ENCODE measurements at regions not wholly inside any gene's neighbourhood (a gene's known extent, or its start where the extent isn't known, plus 50 kb on each side); places are given as distances from the start of the nearest gene placed in this dataset.

DNA sequence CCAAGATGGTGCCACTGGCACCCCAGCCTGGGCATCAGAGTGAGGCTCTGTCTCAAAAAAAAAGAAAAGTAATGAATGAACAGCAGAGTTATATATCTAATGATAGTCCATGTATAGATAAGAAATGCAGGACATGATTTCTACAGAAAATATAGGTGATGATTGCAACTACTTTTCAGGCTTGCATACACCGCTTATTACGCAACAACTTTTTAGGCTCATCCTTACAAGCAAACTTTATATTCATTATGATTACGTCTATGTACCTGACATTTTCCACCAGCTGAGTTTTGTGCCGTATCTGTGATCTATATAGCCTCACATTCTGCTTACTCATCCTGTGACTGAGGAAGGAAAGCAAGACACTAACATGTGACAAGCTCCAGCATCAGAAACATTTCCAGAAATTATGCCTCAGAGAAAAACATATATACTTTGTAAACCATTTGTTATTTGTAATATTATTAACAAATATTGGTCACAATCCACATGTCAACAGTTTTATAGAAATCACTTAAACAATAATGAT is 906.3 kb downstream of the ZPLD1 start:
- DNase-seq (ENCODE audit: low read depth, low spot score): no peak

DNA sequence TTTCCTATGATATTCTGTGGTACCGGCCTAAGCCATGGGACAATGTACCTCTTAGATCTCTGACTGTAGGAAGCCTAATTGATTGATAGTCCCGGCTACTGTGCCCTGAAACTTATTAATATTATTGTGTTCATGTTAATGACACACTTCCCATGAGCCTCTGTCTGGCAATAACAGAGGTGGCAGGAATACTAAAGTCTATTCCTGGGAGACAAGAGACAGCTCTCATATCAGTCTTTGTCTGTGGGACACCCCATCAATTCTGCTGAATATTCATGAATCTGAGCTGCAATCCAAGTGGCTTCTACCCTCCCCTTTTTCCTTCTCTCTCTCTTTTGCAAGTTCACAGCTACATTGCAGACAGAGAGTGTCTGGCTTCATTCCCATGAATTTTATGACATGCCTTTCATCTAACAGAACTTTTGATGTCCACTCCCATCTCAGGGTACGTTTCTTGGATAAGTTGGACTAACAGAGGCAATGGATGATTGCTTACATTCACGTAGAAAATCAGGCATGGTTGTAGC is 907.5 kb downstream of the ZPLD1 start:
- no peak for DNase-seq (ENCODE audit: low read depth, low spot score)

DNA sequence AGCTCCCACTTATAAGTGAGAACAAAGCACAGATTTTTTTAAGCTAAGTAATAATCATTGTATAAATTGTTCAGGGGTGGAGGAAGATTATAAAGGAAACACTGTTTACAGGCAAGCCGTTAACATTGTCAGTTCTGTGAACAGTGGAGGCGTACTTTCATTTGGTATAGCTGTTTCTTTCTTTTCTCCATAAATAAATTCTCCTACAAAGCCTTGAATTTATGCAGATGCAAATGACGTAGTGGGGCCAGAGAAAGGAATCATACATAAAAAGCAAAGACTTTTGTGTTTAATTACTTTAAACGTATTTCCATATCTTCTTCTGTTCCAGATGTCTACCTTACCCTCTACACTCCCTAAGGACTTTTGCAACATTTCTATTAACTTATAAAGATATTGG is 914.9 kb downstream of the ZPLD1 start:
- no peak for DNase-seq (ENCODE audit: low read depth, low spot score)

DNA sequence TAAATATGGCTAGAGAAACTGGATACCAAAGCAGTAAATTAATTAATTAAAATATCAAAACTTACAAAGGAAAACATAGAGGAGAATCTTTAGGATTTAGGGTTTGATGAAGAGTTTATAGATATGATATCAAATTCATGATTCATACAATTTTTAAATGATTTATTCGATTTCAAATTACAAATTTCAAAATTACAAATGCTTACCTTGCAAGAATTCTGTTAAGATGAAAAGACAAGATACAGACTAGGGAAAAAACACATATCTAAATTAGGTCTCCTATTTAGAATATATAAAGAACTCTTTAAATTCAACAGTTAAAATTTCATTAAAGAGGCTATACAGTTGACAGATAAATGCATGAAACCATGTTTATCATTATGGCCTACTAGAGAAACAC is 930.7 kb downstream of the ZPLD1 start:
- DNase-seq (ENCODE audit: low read depth, low spot score): no peak

DNA sequence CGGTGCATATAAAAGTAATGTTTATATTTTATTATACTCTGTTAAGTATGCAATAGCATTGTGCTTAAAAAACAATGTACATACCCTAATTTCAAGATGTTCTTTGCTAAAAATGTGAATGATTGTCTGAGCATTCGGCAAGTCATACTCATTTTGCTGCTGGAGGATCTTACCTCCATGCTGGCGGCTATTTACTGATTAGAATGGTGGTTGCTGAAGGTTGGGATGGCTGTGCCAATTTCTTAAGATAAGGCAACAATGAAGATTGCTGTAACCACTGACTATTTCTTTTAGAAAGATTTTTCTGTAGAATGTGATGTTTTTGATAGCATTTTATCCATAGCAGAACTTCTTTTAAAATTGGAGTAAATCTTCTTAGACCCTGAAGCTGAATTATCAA is 932.7 kb downstream of the ZPLD1 start:
- DNase-seq (ENCODE audit: low read depth, low spot score): no peak

DNA sequence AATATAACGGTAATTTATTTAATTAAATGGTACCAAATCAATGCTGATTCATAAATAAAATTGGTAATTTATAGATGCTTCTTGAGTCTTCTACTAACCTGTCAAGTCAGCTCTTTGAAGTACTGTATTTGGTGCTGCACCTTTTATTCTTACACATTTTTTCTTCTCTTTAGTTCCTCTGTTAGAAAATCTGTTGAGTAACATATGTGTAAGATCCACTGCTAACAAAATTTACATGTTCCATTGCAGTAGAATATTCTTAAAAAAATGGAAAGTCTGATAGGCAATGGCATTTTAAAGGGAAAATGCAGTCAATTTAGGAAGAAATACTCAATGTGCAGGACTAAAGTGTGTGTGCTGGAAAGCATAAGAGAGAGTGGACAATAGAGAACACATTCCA is 936.6 kb downstream of the ZPLD1 start:
- no peak for DNase-seq (ENCODE audit: low read depth, low spot score)

DNA sequence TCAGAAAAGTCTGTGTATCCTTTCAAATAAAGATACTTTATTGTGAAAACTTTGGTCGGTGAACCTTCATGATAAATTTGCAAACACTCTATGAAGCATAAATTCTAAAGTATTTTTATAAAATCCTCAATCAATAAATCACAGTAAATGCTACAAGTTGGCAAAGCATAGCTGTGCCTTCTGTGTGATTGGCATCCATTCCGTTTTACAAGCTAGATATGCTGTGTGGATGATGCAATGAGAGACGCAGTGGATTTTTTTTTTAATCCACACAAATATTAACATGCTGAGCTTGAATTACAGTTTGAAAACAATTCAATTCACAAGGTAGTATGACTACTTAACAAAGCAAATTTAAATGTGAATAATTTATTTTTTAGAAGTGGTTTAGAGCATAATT is 937.2 kb downstream of the ZPLD1 start:
- DNase-seq (ENCODE audit: low read depth, low spot score): no peak

DNA sequence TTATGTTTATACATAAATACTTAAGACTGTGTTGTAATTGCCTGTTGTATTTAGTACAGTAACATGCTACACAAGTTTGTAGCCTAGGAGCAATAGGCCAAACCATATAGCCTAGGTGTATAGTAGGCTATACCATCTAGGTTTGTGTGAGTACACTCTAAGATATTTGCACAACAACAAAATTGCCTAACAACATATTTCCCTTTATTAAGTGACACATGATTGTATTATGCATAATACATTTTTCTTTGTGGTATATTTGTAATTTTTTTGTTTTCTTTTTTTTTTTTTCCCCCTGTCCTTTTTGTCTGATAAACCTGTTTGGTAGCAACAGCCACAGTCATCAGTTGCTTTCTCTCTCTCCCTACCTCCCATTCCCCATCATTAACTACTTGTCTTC is 945.6 kb downstream of the ZPLD1 start:
- DNase-seq (ENCODE audit: low read depth, low spot score): no peak

DNA sequence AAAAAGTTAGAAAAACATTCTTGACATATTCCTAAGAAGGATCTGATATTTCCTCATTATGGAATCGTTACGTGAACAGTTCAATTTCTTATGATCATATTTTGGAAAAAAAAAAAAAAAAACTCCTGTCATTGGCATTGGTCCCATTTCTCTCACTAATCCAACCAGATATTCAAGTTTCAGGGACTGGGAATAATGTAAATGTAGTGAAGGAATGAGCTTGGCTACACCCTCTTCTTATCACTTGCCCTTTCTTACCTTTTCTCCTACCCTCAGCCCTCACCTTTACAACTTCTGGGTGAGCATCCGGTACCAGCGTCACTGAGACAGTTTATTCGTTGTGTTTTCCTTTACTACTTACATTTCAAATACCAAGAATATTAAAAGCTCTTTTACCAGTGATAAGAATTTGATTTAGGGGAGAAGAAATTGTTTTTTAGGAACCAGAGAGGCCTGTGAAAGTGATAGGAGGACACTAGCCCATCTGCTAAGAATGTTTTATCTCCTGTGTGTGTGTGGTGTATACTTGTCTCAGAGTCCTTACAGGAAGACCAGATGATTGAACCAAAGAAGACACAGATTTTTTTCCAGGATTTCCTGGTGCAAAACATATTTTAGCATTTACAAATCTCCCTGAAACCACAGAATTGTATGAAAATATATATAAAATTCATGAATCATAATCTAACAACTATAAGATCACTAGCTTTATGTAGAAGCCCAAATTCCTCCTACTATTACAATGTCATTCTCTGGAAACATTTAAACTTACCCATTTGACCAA is 946.7 kb downstream of the ZPLD1 start:
- no peak for DNase-seq (ENCODE audit: low read depth, low spot score)

DNA sequence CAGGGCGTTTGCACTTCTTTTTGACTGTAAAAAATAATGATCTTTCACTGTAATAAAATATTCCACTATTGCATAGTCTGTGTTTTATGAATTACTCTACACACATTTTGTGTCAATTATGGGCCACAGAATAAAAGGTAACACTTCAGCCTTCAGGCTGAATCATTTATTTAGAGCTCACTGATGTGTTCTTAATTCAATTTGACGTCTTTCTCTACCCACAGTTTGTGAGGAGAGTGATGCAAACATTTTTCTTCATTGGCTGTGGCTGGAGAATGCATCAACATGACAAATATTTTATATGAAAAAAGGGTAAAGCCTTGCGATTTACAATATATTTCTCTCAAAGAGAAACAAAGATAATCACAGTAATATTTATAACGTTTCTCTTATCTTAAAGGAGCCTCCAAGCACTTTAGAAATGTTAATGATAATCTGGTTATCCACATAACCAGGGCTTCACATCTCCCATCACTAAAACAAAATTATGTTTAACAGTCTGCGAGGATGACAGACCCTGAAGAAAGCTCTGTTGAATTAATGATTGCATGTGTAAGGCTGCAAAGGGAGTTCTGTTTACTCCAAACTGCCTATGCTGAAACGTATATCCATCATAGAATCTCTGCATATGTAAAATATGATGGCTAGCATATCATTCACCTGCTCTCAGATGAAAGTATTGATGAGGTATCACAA is 951.3 kb downstream of the ZPLD1 start:
- no peak for DNase-seq (ENCODE audit: low read depth, low spot score)

DNA sequence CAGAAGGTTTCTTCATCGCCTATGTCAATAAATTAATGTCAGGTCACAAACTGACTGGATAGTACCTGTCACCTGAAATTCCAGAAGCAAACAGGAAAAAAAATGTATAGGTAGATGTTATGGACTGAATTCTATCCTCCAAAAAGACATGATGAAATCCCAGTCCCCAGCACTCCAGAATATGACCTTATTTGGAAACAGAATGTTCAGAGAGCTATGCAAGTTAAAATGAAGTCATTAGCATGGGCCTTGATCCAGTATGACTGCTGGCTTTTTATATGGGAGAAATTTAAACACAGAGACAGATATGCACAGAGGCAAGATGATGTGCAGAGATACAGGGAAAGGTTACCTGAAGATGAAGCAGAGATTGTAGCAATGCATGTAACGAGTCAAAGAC is 953.4 kb downstream of the ZPLD1 start:
- DNase-seq (ENCODE audit: low read depth, low spot score): no peak

DNA sequence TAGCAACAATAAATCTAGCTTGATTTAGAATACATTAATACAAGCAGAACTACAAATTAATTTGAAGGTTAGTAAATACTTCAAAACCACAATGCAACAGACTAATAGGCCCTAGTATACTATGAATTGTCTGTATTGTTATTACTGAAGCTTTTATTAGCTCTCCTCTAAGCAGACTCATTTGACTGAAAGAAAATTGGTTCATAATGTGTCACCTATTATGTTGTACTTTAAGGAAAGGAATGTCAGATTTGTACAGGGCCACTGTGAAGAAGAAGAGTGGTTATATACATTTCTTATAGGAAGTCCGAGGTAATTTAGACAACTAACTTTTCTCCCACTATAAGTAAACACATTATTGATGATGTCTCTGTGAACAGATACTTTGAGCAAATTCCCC is 954.5 kb downstream of the ZPLD1 start:
- DNase-seq (ENCODE audit: low read depth, low spot score): no peak

DNA sequence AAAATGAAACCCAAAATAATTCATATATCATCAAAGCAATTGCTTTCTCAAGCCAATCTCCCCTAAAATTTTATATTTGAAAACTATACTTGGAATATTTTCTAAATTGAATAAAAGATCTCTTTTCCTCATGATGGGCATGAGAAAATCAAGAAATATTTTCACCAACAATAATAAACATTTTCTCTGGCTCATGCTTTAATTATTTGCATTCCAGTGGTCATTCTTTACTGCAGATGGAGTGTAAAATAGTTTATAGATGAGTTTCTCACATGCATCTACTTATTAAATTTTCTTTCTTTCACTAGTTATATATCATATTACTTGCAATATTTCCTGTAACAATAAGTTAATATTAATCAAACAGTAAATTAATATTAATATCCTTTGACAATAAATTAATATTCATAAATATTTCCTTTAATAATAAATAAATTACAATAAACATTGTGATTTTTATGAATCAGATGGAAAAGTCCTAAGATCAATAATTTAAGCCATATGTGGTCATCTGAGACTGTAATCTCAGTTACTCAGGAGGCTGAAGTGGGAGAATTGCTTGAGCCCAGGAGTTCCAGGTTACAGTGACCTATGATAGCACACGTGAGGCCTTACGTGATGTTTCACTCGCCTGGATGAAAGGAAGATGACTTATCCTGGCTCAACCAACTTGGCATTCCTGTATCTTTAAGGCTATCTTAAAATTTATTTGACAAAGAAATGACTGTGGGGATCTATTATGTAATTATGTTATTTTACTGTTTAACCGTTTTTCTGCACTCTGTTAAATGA is 958.8 kb downstream of the ZPLD1 start:
- DNase-seq (ENCODE audit: low read depth, low spot score): no peak

DNA sequence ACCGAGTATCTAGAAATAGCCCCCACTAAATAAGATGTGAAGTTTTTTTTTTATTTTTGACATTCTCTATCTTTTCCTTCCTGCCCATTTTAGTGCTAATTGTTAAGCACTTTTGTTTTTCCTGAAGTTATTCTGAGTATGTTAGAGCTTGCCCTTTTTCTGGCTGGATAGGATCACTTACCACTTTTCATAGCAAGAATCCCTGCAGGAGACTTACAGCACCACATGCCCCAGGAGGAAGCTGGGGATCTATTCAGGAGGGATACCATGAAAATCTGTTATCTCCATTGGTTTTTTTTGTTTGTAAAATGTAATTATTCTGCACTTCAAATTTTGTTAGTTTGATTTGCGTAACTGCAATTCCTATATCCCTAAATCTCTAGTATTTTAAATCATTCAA is 968.4 kb downstream of the ZPLD1 start:
- DNase-seq (ENCODE audit: low read depth, low spot score): no peak

DNA sequence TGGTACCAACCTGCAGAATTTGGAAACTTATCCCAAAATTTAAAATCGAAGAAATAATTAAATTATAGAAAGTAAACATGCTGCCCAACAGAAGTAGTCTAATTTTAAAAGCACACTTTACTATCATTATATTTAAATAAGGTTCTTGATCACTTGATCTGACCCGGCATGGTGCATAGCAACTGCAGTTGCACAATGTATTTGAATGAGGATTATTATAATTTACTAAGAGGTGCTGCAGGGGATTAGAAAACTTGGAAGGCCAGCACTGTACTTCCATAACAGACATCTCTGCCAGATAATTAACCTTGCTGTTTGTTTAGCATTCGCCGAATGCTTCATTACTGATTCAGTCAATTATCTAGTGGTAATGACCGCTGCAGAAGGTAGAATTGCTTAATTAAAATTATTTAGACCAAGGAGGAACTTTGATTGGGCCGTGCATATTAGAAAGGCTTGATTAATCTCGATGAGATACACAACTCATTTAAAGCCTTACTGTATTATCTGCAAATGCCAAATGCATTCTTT is 971.6 kb downstream of the ZPLD1 start:
- DNase-seq (ENCODE audit: low read depth, low spot score): no peak

DNA sequence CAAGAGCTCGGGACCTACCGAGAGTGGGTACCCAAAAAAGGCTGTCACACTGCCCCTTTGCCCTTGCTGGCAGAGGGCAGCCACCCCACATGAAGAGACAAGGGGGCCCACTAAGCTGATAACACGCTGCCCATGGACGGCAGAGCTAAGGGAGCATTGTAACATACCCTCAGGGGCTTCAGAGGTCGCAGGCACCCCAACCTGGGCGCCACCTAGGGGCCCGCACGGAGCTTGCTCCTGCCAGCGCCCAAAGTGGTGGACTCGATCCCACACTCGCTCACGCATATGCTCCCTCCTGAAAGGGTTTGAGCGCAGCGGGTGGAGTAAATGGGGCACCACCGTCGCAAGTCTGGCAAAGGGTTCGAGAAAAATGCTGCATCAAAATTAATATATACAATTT is 975.4 kb downstream of the ZPLD1 start:
- DNase-seq (ENCODE audit: low read depth, low spot score): no peak

DNA sequence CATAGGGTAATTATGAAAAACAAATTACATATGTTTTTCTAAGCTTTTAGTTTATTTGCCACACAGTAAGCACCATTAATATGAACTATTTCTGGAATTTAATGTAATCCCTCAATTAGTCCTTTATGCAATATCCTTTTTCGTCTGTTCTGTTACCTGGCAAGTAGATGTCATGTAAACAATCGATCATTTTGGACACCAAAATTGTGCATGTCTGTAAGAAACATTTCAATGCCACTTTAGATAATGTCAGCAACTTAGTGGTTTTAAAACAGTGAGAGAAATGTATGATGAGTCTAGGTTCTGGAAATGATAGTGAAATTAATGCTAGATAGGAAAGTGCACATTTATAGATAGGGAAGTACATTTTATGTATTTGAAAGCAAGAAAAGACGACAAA is 986.6 kb downstream of the ZPLD1 start:
- DNase-seq (ENCODE audit: low read depth, low spot score): no peak

DNA sequence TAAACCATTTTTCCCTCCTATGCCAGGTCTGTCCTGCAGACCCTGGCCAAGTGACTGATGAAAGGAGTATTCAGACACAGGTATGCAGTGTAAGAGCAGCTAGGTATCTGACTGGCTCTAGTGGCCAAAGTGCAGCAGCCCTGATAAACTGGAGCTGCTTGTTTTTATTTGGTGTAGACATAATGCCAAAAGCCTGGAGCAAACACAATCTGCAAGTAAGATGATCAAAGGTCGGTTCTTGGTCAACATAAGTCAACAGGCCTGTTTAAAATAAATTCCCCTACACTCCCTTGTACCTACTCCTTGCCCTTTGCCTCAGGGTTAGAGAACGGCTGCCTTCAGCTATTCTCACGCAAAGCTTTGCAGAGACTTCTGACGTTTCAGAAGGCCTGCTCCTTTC is 1003.1 kb downstream of the ZPLD1 start:
- no peak for DNase-seq (ENCODE audit: low read depth, low spot score)

DNA sequence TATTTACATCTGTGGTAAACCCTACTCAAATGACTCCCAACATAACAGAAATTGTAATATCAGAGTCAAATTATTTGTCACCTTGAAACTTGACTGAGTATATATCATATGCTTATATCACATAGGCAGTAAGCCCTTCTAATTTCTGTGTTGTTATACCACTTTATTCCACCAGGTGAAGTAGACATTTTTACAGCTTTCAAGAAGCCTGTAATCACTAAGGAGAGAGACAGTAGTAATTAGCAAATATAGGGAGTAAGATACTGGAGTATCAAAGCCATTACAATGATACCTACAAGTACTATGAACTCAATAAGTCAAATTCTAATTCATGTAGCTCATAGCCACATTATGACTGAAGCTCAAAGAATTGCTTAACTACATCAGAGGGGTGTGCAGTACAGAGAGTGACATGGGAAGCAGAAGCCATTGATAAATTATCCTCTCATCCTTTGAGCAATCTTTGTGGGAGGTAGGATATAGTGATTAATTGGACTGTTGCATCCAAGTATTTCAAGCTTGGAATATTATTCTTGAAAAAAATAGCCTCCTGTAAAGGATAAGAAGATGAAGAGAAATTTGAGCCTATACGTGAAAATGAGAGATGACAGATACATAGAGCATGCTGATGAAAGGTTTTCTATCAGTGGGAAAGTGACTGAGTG is 1005.9 kb downstream of the ZPLD1 start:
- no peak for DNase-seq (ENCODE audit: low read depth, low spot score)

DNA sequence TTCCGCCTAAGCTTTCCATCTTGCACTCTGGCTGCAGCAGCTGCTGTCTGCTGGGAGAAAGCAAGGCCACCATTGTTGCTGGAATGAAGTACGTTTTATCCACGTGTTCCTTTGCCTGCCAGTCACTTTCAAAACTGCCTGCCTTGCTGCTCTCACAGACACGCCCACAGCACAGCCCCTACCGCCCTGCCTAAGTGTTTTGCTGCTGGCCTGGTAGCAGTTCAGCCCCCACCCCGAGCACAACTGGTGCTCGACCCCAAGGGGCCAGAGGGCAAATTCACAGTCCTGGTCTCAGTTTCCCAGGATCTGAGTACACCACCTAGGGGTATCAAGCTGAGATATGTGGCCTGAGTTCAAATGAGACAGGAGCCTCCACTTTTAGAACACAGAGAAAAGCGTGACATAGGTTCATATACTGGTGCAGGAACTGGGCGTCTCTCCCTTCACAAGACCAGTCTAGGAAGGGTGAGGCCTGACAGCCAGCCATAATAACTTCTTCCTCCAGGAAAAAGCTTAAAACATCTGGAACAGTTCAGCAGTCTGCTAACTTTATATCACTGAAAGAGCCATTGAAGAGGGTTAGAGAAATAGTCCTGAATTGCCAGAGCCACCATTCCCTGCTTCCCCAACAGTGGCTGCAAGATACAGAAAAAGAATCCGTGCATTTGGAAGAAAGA is 1012.3 kb downstream of the ZPLD1 start:
- no peak for DNase-seq (ENCODE audit: low read depth, low spot score)

DNA sequence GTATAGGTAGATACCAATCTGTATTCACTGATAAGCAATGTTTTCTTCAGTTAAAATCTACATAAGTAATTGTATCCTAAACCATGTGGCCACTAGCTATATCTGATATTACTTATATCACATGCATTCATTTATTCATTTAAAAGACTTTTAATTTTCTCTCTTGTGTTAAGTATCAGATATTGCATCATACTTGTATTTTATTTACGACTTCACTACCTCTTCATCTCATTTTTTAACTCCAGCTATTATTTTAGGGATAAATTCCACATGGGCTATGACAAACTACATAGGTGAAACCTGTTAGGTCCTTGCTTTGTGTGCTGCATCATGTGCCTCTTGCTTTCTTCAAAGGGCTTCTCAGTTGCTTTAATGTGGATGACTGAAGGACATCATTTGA is 1018.3 kb downstream of the ZPLD1 start:
- no peak for DNase-seq (ENCODE audit: low read depth, low spot score)
